HCT116 (cell line): ENCODE measurements at regions not wholly inside any gene's neighbourhood (a gene's known extent, or its start where the extent isn't known, plus 50 kb on each side); places are given as distances from the start of the nearest gene placed in this dataset.

Experiments used
- ATAC-seq: fragments of 200-7000 bp; cut with Tn5 transposase; 2 replicates; pipeline ENCODE4 v1.9.1; 2020; ENCODE audit warnings: mild to moderate bottlenecking, moderate library complexity
- BruUV-seq: library from RNA; stranded (reverse); fragments of 400-500 nt; replicated peaks from 2 replicates; lab custom pipeline; 2021; lab: Mats Ljungman, UMichigan
- CTCF ChIA-PET: fragments of 300-600 bp; sonication (Branson Sonifier 250); formaldehyde crosslinking; loops from one replicate; lab custom pipeline; 2021; ENCODE audit warnings: antibody characterized with exemption; lab: Charles Lee
- POLR2A ChIA-PET: fragments of 300-600, 350-600 bp; sonication (Branson Sonifier 250); formaldehyde crosslinking; loops from one replicate; lab custom pipeline; 2021; ENCODE audit warnings: antibody characterized with exemption; lab: Charles Lee
- RAD21 ChIA-PET, 2 experiments: fragments of 300-600 bp; sonication (Branson Sonifier 250); formaldehyde crosslinking; loops; one replicate each; lab custom pipeline; 2023; ENCODE audit warnings: low total read pairs in 2 of 2; ENCODE audit not compliant: uncharacterized antibody in 2 of 2, unreplicated experiment in 2 of 2, low non-redundant PET in 1 of 2; lab: Charles Lee
- DNase-seq: peaks from one replicate; pipeline ENCODE4 v3.0.0-alpha.2; 2010; ENCODE audit warnings: low read depth, low spot score
- H2AFZ ChIP-seq: fragments of 200-600 bp; shearing (Covaris generic), sonication (generic); 2 replicates; pipeline ENCODE4 v1.6.1; 2017; ENCODE audit warnings: low read depth, mixed run types, mixed read lengths, antibody characterized with exemption, low read length; ENCODE audit not compliant: poor library complexity, severe bottlenecking
- H3K27ac ChIP-seq: 2 replicates; pipeline ENCODE4 v1.5.1; 2012; ENCODE audit warnings: low read depth, low read length
- H3K27me3 ChIP-seq: fragments of 200-600 bp; sonication (generic); 2 replicates; pipeline ENCODE4 v1.6.1; 2016; ENCODE audit warnings: mixed run types, low read length, mixed read lengths; ENCODE audit not compliant: insufficient read depth
- H3K36me3 ChIP-seq, 2 experiments: fragments of 200-500 bp in 1 of 2; fragments of 200-600 bp in 1 of 2; sonication (Bioruptor generic) in 1 of 2; sonication (generic) in 1 of 2; 2 replicates each; pipeline versions ENCODE4 v1.5.1 to v1.6.1; 2014 to 2016; ENCODE audit warnings: low read length in 2 of 2, inconsistent platforms in 1 of 2, mixed read lengths in 1 of 2, mixed run types in 1 of 2; ENCODE audit not compliant: insufficient read depth in 2 of 2, control insufficient read depth in 1 of 2
- H3K4me1 ChIP-seq, 2 experiments: fragments of 200-600 bp in 1 of 2; sonication (generic) in 1 of 2; 2 replicates each; pipeline versions ENCODE4 v1.5.1 to v1.6.1; 2012 to 2017; ENCODE audit warnings: low read length in 2 of 2, inconsistent platforms in 1 of 2, mild to moderate bottlenecking in 1 of 2, mixed read lengths in 1 of 2, mixed run types in 1 of 2, moderate library complexity in 1 of 2; ENCODE audit not compliant: insufficient read depth in 2 of 2, control insufficient read depth in 1 of 2
- H3K4me2 ChIP-seq: fragments of 200-600 bp; sonication (generic); 2 replicates; pipeline ENCODE4 v1.6.1; 2017; ENCODE audit warnings: mixed run types, low read length, mixed read lengths
- H3K4me3 ChIP-seq, 2 experiments: fragments of 200-600 bp in 1 of 2; sonication (generic) in 1 of 2; replicated peaks in 1 of 2; 2 replicates each; pipeline ENCODE4 v1.5.1; 2011 to 2016; ENCODE audit warnings: low read length in 2 of 2, control low read depth in 1 of 2, low read depth in 1 of 2, mild to moderate bottlenecking in 1 of 2, mixed read lengths in 1 of 2, mixed run types in 1 of 2
- H3K79me2 ChIP-seq: fragments of 200-600 bp; sonication (generic); 2 replicates; pipeline ENCODE4 v1.6.1; 2017; ENCODE audit warnings: mild to moderate bottlenecking, mixed run types, low read length, moderate library complexity, mixed read lengths; ENCODE audit not compliant: insufficient read depth
- H3K9ac ChIP-seq: fragments of 200-600 bp; sonication (generic); 2 replicates; pipeline ENCODE4 v1.6.1; 2016; ENCODE audit warnings: low read length, mixed read lengths
- H3K9me2 ChIP-seq: fragments of 200-600 bp; sonication (generic), shearing (Covaris generic); 2 replicates; pipeline ENCODE4 v1.6.1; 2017; ENCODE audit warnings: mixed run types, mild to moderate bottlenecking, moderate library complexity; ENCODE audit not compliant: insufficient read depth
- H3K9me3 ChIP-seq, 2 experiments: fragments of 200-500 bp in 1 of 2; fragments of 200-600 bp in 1 of 2; sonication (Bioruptor generic) in 1 of 2; sonication (generic) in 1 of 2; 2 replicates each; pipeline ENCODE4 v1.6.1; 2014 to 2017; ENCODE audit warnings: low read length in 2 of 2, mixed read lengths in 2 of 2, inconsistent platforms in 1 of 2, low read depth in 1 of 2, mild to moderate bottlenecking in 1 of 2, mixed run types in 1 of 2, moderate library complexity in 1 of 2; ENCODE audit not compliant: control insufficient read depth in 1 of 2, insufficient read depth in 1 of 2
- H4K20me1 ChIP-seq: fragments of 200-600 bp; sonication (generic), shearing (Covaris generic); 2 replicates; pipeline ENCODE4 v1.6.1; 2017; ENCODE audit warnings: mixed run types, mild to moderate bottlenecking, moderate library complexity; ENCODE audit not compliant: insufficient read depth
- ATF3 ChIP-seq: IDR thresholded peaks from 2 replicates; pipeline ENCODE4 v1.6.1; 2012
- CEBPB ChIP-seq: IDR thresholded peaks from 2 replicates; pipeline ENCODE4 v1.6.1; 2012; ENCODE audit warnings: low read depth
- EZH2 ChIP-seq: fragments of 200-600 bp; sonication (generic); IDR thresholded peaks from 2 replicates; pipeline ENCODE4 v1.6.1; 2017; ENCODE audit warnings: antibody characterized with exemption, mixed run types
- EZH2phosphoT487 ChIP-seq: fragments of 200-600 bp; IDR thresholded peaks from 2 replicates; pipeline ENCODE4 v1.6.1; 2018; ENCODE audit warnings: antibody characterized with exemption, borderline replicate concordance
- JUND ChIP-seq: IDR thresholded peaks from 2 replicates; pipeline ENCODE4 v1.6.1; 2012
- POLR2A ChIP-seq: IDR thresholded peaks from 2 replicates; pipeline ENCODE4 v1.7.0; 2011; ENCODE audit warnings: borderline replicate concordance; ENCODE audit not compliant: insufficient read depth, insufficient read length; ENCODE audit errors: extremely low read depth
- RAD21 ChIP-seq: IDR thresholded peaks from 2 replicates; pipeline ENCODE4 v1.6.1; 2012; ENCODE audit warnings: low read depth, mild to moderate bottlenecking
- REST ChIP-seq: IDR thresholded peaks from 2 replicates; pipeline ENCODE4 v1.6.1; 2012; ENCODE audit warnings: low read depth
- SIN3A ChIP-seq: IDR thresholded peaks from 2 replicates; pipeline ENCODE4 v1.6.1; 2012; ENCODE audit warnings: low read depth
- SP1 ChIP-seq: IDR thresholded peaks from 2 replicates; pipeline ENCODE4 v1.6.1; 2012; ENCODE audit warnings: low read depth
- SRF ChIP-seq: IDR thresholded peaks from 2 replicates; pipeline ENCODE4 v1.6.1; 2012; ENCODE audit warnings: low read depth
- TCF7L2 ChIP-seq: IDR thresholded peaks from 2 replicates; pipeline ENCODE4 v1.7.0; 2011; ENCODE audit warnings: borderline replicate concordance, inconsistent platforms; ENCODE audit not compliant: insufficient read depth, insufficient read length; ENCODE audit errors: extremely low read depth
- ZFX ChIP-seq: fragments of 450-650 bp; IDR thresholded peaks from 2 replicates; pipeline ENCODE4 v1.6.1; 2017
- ZNF274 ChIP-seq: fragments of 200-500 bp; sonication (Bioruptor generic); IDR thresholded peaks from 2 replicates; pipeline ENCODE4 v1.6.1; 2014; ENCODE audit warnings: mild to moderate bottlenecking, low read depth, low read length, inconsistent platforms
- intact Hi-C: fragments of 100-400 bp; cut with micrococcal nuclease; formaldehyde crosslinking; loops from 2 replicates; pipeline ENCODE4 v1.10.0; 2022
- TF ChIP-seq, protein P1 (sequence below), 3 experiments: fragments of 200-600 bp in 1 of 3; sonication (generic) in 1 of 3; IDR thresholded peaks in 2 of 3; conservative IDR thresholded peaks in 1 of 3; 2 replicates each; pipeline ENCODE4 v1.5.1; 2012 to 2017; ENCODE audit warnings: low read depth in 2 of 3, low read length in 2 of 3, antibody characterized with exemption in 1 of 3, borderline replicate concordance in 1 of 3, control low read depth in 1 of 3, mild to moderate bottlenecking in 1 of 3, mixed read lengths in 1 of 3, mixed run types in 1 of 3, moderate library complexity in 1 of 3; ENCODE audit not compliant: insufficient read depth in 1 of 3

DNA sequence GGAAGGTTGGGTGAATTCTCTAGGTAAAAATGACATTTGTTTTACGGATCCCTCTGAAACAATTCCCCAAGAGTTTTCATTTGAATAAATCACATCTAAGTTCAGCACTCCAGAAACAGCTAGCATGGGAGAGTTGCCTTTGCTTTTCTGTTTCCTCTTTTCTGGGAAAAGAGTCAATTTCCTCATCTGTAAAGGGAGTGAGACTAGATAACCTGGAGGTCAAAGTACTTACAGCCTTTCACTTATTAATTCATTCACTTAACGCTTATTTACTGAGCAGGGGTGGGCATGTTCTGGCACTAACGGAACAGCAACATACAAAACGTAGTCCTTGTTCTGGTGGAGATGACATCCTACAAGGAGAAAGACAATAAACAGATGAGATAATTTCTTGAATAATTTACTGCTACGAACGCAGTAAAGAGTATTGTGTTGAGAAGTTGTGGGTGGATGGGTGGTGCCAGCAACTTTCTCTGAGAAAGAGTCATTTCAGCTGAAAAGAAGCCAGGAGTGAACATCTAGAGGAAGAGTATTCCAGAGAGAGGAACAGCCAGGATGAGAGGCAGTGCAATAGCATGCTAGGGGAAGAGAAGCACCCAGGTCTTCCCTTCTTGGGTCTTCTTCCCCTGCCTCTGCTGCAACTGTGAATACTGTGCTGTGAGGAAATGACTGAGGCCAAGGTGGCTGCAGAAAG lies 335.6 kb downstream of the ZSWIM6 start (continued):
- TF ChIP-seq ZFX = no peak
- no peak for TF ChIP-seq TCF7L2
- TF ChIP-seq, protein P1, sequence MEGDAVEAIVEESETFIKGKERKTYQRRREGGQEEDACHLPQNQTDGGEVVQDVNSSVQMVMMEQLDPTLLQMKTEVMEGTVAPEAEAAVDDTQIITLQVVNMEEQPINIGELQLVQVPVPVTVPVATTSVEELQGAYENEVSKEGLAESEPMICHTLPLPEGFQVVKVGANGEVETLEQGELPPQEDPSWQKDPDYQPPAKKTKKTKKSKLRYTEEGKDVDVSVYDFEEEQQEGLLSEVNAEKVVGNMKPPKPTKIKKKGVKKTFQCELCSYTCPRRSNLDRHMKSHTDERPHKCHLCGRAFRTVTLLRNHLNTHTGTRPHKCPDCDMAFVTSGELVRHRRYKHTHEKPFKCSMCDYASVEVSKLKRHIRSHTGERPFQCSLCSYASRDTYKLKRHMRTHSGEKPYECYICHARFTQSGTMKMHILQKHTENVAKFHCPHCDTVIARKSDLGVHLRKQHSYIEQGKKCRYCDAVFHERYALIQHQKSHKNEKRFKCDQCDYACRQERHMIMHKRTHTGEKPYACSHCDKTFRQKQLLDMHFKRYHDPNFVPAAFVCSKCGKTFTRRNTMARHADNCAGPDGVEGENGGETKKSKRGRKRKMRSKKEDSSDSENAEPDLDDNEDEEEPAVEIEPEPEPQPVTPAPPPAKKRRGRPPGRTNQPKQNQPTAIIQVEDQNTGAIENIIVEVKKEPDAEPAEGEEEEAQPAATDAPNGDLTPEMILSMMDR (IDR thresholded peaks at IDR 0.05 in 2 of 3, conservative IDR thresholded peaks at IDR 0.05 in 1 of 3; ENCODE audit: borderline replicate concordance in 1 of 3, insufficient read depth in 1 of 3, low read depth in 2 of 3, low read length in 2 of 3) = no peak
- no peak for TF ChIP-seq SIN3A
- TF ChIP-seq SRF = no peak
- no peak for TF ChIP-seq REST

DNA sequence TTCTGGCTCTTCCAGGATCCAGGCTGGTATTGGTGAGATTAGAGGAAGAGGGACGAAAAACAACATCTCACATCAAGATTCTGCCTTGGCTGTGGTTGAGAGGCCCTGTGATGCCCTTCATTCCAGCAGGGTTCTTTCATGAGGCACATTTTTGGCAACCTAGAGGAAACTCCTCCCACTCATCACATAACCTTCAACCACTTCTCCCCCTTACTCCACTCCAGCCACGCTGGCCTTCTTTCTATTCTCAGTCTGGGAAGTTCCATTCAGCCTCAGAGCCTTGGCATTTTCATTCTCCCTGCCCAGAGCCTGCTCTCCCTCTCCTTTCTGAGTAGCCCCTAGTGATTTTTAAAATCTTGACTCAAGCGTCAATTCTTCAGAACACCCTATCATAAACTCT lies 337.5 kb downstream of the ZSWIM6 start:
- POLR2A ChIA-PET = no interaction called here
- intact Hi-C loops = no loop called here
- BruUV-seq = no TSS peak

More for the DNA sequence above, 337.5 kb downstream of the ZSWIM6 start:
- Histone ChIP-seq H3K4me3 (no peak overlapping the region), H3K79me2 (no peaks in the 10 kb centered on the region), H3K9ac (no peak overlapping the region), H2AFZ (no peak overlapping the region), H3K4me2 (no peak overlapping the region), H3K4me1 (peaks cover 0 to 6% of the 10 kb centered on the region in 2 experiments; a peak in 1 of 4 replicates), H3K27me3 (peaks cover 3% of the 10 kb centered on the region; the same call in 1 of the 2 replicates), H3K36me3 (no peaks in the 10 kb centered on the region), H3K9me2 (no peaks in the 10 kb centered on the region), H3K9me3 (no peaks in the 10 kb centered on the region), H4K20me1 (no peaks in the 10 kb centered on the region), H3K27ac (no peak overlapping the region)
- ATAC-seq (no peak), DNase-seq (no peak)
- no peak for TF ChIP-seq EZH2phosphoT487
- TF ChIP-seq RAD21 = no peak
- no peak for TF ChIP-seq CEBPB
- no peak for TF ChIP-seq REST
- no peak for TF ChIP-seq ATF3
- TF ChIP-seq ZFX = no peak
- no peak for TF ChIP-seq POLR2A
- TF ChIP-seq JUND = no peak
- TF ChIP-seq EZH2 = no peak
- TF ChIP-seq ZNF274 = no peak
- TF ChIP-seq TCF7L2 = no peak
- no peak for TF ChIP-seq SIN3A
- no peak for TF ChIP-seq SP1
- RAD21 ChIA-PET = no interaction called here
- CTCF ChIA-PET = no interaction called here
